ENCODE measurements at regions not wholly inside any gene's neighbourhood (a gene's known extent, or its start where the extent isn't known, plus 50 kb on each side); places are given as distances from the start of the nearest gene placed in this dataset.

GRCh38 chr12:4024701-4025100 is 151.5 kb upstream of the PARP11 start:
- peak; percentile 32 to 65 (median 60) for ATAC-seq
- no peak for DNase-seq
- TF ChIP-seq CTCF (IDR thresholded peaks at IDR 0.05) = no peak
- Histone ChIP-seq H3K27ac (peak overlapping the region; percentile 3 to 50 (median 39)), H3K36me3 (no peaks in the 10 kb centered on the region), H3K4me1 (peaks cover 6 to 29% (median 10%) of the 10 kb centered on the region in 3 donors), H3K27me3 (no peaks in the 10 kb centered on the region), H3K9me3 (no peaks in the 10 kb centered on the region), H3K4me3 (peak overlapping the region in 2 of 4 donors; percentile 6 to 36)
- WGBS, 2 donors = 38 to 39% methylated on average over 7 of the region's 7 CpGs
- intact Hi-C loops (cut with DNase I) = no loop called here
- FAIRE-seq = no peak

- DNase-seq (peak; percentile 81 to 95 (median 91)), FAIRE-seq (no peak), ATAC-seq (peak; percentile 78 to 84 (median 84))
- Histone ChIP-seq H3K36me3 (no peaks in the 10 kb centered on the region), H3K27me3 (no peaks in the 10 kb centered on the region), H3K4me1 (peaks cover 35 to 62% (median 49%) of the 10 kb centered on the region in 3 donors), H3K27ac (peak overlapping the region; percentile 58 to 67 (median 62)), H3K4me3 (peak overlapping the region in 1 of 4 donors; percentile 5), H3K9me3 (no peaks in the 10 kb centered on the region)
- intact Hi-C loops (cut with DNase I) = no loop called here
- 23 to 32% methylated on average over 12 of the region's 12 CpGs for WGBS, 2 donors
- TF ChIP-seq CTCF (IDR thresholded peaks at IDR 0.05) = no peak
Measured at GRCh38 chr12:4015225-4016091, 142.3 kb upstream of the PARP11 start.

- no peaks in the 10 kb centered on the region for H3K27me3 ChIP-seq
- peak overlapping the region; percentile 43 to 67 (median 60) for H3K27ac ChIP-seq
- peak overlapping the region in 1 of 4 donors; percentile 5 for H3K4me3 ChIP-seq
- 42 to 43% methylated on average over 6 of the region's 6 CpGs for WGBS, 2 donors
- intact Hi-C loops (cut with DNase I) = no loop called here
- no peaks in the 10 kb centered on the region for H3K36me3 ChIP-seq
- no peak for FAIRE-seq
- TF ChIP-seq CTCF (IDR thresholded peaks at IDR 0.05) = no peak
- H3K9me3 ChIP-seq = no peaks in the 10 kb centered on the region
- ATAC-seq = no peak
- no peak for DNase-seq
- H3K4me1 ChIP-seq = peaks cover 35 to 68% (median 56%) of the 10 kb centered on the region in 3 donors
Measured at GRCh38 chr12:4014858-4015224, 141.6 kb upstream of the PARP11 start.

- intact Hi-C loops (cut with DNase I) = no loop called here
- no peak for TF ChIP-seq CTCF (IDR thresholded peaks at IDR 0.05)
- 34 to 48% methylated on average over 2 of the region's 2 CpGs for WGBS, 2 donors
- H3K27me3 ChIP-seq = no peaks in the 10 kb centered on the region
- peaks cover 35 to 72% (median 59%) of the 10 kb centered on the region in 3 donors for H3K4me1 ChIP-seq
- ATAC-seq (no peak), FAIRE-seq (no peak), DNase-seq (no peak)
- peak overlapping the region in 2 of 4 donors; percentile 3 to 25 for H3K4me3 ChIP-seq
- H3K9me3 ChIP-seq = no peaks in the 10 kb centered on the region
- peak overlapping the region in 3 of 4 donors; percentile 58 to 67 (median 61) for H3K27ac ChIP-seq
- no peaks in the 10 kb centered on the region for H3K36me3 ChIP-seq
Measured at GRCh38 chr12:4014444-4014843, 141.2 kb upstream of the PARP11 start.

All from pancreas (tissue), 10 donors.